Stomach (tissue), 4 donors: ENCODE measurements at regions not wholly inside any gene's neighbourhood (a gene's known extent, or its start where the extent isn't known, plus 50 kb on each side); places are given as distances from the start of the nearest gene placed in this dataset.

ENCODE experiments used
- EP300 ChIP-seq: sonication (generic); formaldehyde crosslinking; IDR thresholded peaks from one replicate; pipeline ENCODE4 v1.6.1; 2017; ENCODE audit warnings: antibody characterized with exemption
- POLR2A ChIP-seq, 4 donors: fragments of 450-650 bp; IDR thresholded peaks; one replicate each; pipeline ENCODE4 v1.6.1; 2016; ENCODE audit warnings: antibody characterized with exemption in 4 of 4, control low read depth in 2 of 4, mild to moderate bottlenecking in 1 of 4, moderate library complexity in 1 of 4
- POLR2AphosphoS5 ChIP-seq, 3 donors: sonication (generic); formaldehyde crosslinking; IDR thresholded peaks; one replicate each; pipeline ENCODE4 v1.6.1; 2016; ENCODE audit warnings: antibody characterized with exemption in 3 of 3
- TF ChIP-seq, protein P1 (sequence below), 7 experiments: fragments of 450-650 bp in 4 of 7; fragments of 200-600 bp in 3 of 7; sonication (generic) in 3 of 7; IDR thresholded peaks; one replicate each; pipeline ENCODE4 v1.5.1; 2016 to 2019; ENCODE audit warnings: antibody characterized with exemption in 7 of 7, control low read depth in 2 of 7, mild to moderate bottlenecking in 1 of 7

DNA sequence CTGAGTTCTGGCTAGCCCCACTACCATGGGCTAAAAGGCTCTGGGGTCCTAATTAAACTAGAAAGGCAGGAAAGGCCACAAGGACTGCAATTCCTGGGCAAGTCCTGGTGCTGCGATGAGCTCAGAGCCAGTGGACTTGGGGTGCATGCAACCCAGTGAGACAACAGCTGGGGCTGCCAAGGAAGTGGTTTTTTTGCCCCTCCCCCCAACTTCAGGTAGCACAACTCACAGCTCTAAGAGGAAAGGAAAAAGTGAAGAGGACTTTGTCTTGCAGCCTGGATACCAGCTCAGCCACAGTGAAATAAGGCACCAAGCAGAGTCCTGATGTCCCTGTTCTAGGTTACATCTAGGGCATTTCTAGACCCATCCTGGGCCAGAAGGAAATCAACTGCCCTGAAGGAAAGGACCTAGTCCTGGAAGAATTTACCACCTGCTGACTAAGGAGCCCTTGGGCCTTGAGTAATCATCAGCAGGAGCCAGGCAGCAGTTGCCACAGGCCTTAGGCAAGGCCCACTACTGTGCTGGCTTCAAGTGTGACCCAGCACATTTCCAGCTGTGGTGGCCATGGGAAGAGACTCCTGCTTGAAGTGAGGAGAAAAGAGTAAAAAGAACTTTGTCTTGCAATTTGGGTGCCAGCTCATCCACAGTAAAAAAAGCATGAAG lies 358.4 kb downstream of the BTBD3 start:
- TF ChIP-seq, protein P1, sequence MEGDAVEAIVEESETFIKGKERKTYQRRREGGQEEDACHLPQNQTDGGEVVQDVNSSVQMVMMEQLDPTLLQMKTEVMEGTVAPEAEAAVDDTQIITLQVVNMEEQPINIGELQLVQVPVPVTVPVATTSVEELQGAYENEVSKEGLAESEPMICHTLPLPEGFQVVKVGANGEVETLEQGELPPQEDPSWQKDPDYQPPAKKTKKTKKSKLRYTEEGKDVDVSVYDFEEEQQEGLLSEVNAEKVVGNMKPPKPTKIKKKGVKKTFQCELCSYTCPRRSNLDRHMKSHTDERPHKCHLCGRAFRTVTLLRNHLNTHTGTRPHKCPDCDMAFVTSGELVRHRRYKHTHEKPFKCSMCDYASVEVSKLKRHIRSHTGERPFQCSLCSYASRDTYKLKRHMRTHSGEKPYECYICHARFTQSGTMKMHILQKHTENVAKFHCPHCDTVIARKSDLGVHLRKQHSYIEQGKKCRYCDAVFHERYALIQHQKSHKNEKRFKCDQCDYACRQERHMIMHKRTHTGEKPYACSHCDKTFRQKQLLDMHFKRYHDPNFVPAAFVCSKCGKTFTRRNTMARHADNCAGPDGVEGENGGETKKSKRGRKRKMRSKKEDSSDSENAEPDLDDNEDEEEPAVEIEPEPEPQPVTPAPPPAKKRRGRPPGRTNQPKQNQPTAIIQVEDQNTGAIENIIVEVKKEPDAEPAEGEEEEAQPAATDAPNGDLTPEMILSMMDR (IDR thresholded peaks at IDR 0.05) = no peak
- TF ChIP-seq POLR2AphosphoS5 (IDR thresholded peaks at IDR 0.05) (no peak), POLR2A (IDR thresholded peaks at IDR 0.05) (no peak), EP300 (no peak)
